Transverse colon (tissue), 4 donors: ENCODE measurements at regions not wholly inside any gene's neighbourhood (a gene's known extent, or its start where the extent isn't known, plus 50 kb on each side); places are given as distances from the start of the nearest gene placed in this dataset.
"Not testable (repeated sequence)": the region's sequence is repeated elsewhere in the genome, so short reads cannot be mapped to it uniquely, and the experiment has no call there.

ENCODE experiments used
- DNase-seq: peaks from one replicate; pipeline ENCODE4 v3.0.0-alpha.2; 2019
- H3K27ac ChIP-seq, 4 donors: fragments of 200-600 bp; sonication (generic); 2 replicates each; pipeline ENCODE4 v1.5.1; 2016 to 2018; ENCODE audit warnings: inconsistent platforms in 4 of 4
- H3K27me3 ChIP-seq: fragments of 200-600 bp; sonication (generic); 2 replicates; pipeline ENCODE4 v1.5.1; 2017; ENCODE audit warnings: inconsistent platforms
- H3K36me3 ChIP-seq, 4 donors: fragments of 200-600 bp; sonication (generic); 2 replicates each; pipeline ENCODE4 v1.5.1; 2017 to 2019; ENCODE audit warnings: inconsistent platforms in 4 of 4
- H3K4me1 ChIP-seq, 4 donors: fragments of 200-600 bp; sonication (generic); 2 replicates each; pipeline ENCODE4 v1.5.1; 2017 to 2020; ENCODE audit warnings: inconsistent platforms in 4 of 4
- H3K4me3 ChIP-seq, 4 donors: fragments of 200-600 bp; sonication (generic); 1 replicate in 1 of 4; 2 replicates in 3 of 4; pipeline versions ENCODE4 v1.5.1 to v1.6.1; 2017 to 2019; ENCODE audit warnings: inconsistent platforms in 4 of 4
- H3K9me3 ChIP-seq, 2 donors: fragments of 200-600 bp; sonication (generic); 2 replicates each; pipeline ENCODE4 v1.5.1; 2017 to 2019; ENCODE audit warnings: inconsistent platforms in 2 of 2
- CTCF ChIP-seq, 5 experiments: fragments of 200-600 bp in 3 of 5; fragments of 450-650 bp in 2 of 5; sonication (generic) in 3 of 5; IDR thresholded peaks; 1 replicate in 2 of 5; 2 replicates in 3 of 5; pipeline ENCODE4 v1.5.1; 2016 to 2017; ENCODE audit warnings: antibody characterized with exemption in 5 of 5, inconsistent platforms in 3 of 5, mild to moderate bottlenecking in 2 of 5, moderate library complexity in 1 of 5
- EP300 ChIP-seq: sonication (generic); formaldehyde crosslinking; IDR thresholded peaks from one replicate; pipeline ENCODE4 v1.6.1; 2017; ENCODE audit warnings: antibody characterized with exemption, low read depth
- POLR2A ChIP-seq: fragments of 450-650 bp; IDR thresholded peaks from one replicate; pipeline ENCODE4 v1.6.1; 2016; ENCODE audit warnings: antibody characterized with exemption, mild to moderate bottlenecking, moderate library complexity
- POLR2AphosphoS5 ChIP-seq, 3 donors: sonication (generic); formaldehyde crosslinking; IDR thresholded peaks; one replicate each; pipeline ENCODE4 v1.6.1; 2016; ENCODE audit warnings: antibody characterized with exemption in 3 of 3
- WGBS, 2 donors: methylation state at CpG; one replicate each; pipeline ENCODE4 v1.1.5; 2018; ENCODE audit warnings: low coverage in 1 of 2; 5-methylcytosine and 5-hydroxymethylcytosine counted together
- in situ Hi-C, 4 donors: fragments of 200-750 bp; cut with MboI; loops; one replicate each; pipeline versions ENCODE4 v1.15.0 to v1.15.1; 2017; ENCODE audit warnings: low sequenced_read_pairs in 3 of 4, low pct_ligation_motif_present in 1 of 4, low pct_unique_long_range_greater_than_20kb in 1 of 4
- intact Hi-C: fragments of 100-400 bp; cut with DNase I; formaldehyde crosslinking; loops from one replicate; pipeline ENCODE4 v1.15.1; 2023; ENCODE audit warnings: low total_unique reads

- no peaks in the 10 kb centered on the region for H3K27me3 ChIP-seq
- no peak overlapping the region for H3K27ac ChIP-seq
- no peak for DNase-seq
- no peak for TF ChIP-seq POLR2A
- no peak for TF ChIP-seq EP300
- no peak for TF ChIP-seq POLR2AphosphoS5 (IDR thresholded peaks at IDR 0.05)
- no peak for TF ChIP-seq CTCF (IDR thresholded peaks at IDR 0.05)
- no peak overlapping the region for H3K4me3 ChIP-seq
- WGBS, 2 donors: 90 to 100% methylated on average over 2 to 4 of the region's 4 CpGs
- in situ Hi-C loops: no loop called here
- H3K9me3 ChIP-seq: no peaks in the 10 kb centered on the region
- no peaks in the 10 kb centered on the region for H3K4me1 ChIP-seq
- H3K36me3 ChIP-seq: no peaks in the 10 kb centered on the region
- intact Hi-C loops: no loop called here
Measured at GRCh38 chr14:25828562-25828961, 769.3 kb downstream of the NOVA1 start.

- Histone ChIP-seq H3K27ac (no peak overlapping the region), H3K4me3 (no peak overlapping the region), H3K4me1 (no peaks in the 10 kb centered on the region), H3K27me3 (no peaks in the 10 kb centered on the region), H3K9me3 (no peaks in the 10 kb centered on the region), H3K36me3 (no peaks in the 10 kb centered on the region)
- in situ Hi-C loops (no loop called here), intact Hi-C loops (no loop called here)
- WGBS, 2 donors: 71 to 83% methylated on average over 1 of the region's 1 CpG
- DNase-seq: no peak
- TF ChIP-seq CTCF (IDR thresholded peaks at IDR 0.05): no peak
- no peak for TF ChIP-seq EP300
- TF ChIP-seq POLR2A: no peak
- TF ChIP-seq POLR2AphosphoS5 (IDR thresholded peaks at IDR 0.05): no peak
Measured at GRCh38 chr14:25826105-25826504, 771.7 kb downstream of the NOVA1 start.

- intact Hi-C loops: no loop called here
- Histone ChIP-seq H3K4me3 (no peak overlapping the region), H3K27me3 (no peaks in the 10 kb centered on the region), H3K9me3 (no peaks in the 10 kb centered on the region), H3K27ac (no peak overlapping the region), H3K4me1 (no peaks in the 10 kb centered on the region), H3K36me3 (no peaks in the 10 kb centered on the region)
- TF ChIP-seq POLR2A: no peak
- TF ChIP-seq EP300: no peak
- no peak for TF ChIP-seq POLR2AphosphoS5 (IDR thresholded peaks at IDR 0.05)
- no peak for TF ChIP-seq CTCF (IDR thresholded peaks at IDR 0.05)
- DNase-seq: no peak
- in situ Hi-C loops: loop anchor here in 1 of 4 donors (25.0 kb wide), 1 partner anchor 1167 kb away; no protein-coding TSS in a partner anchor
- WGBS, 2 donors: 71 to 88% methylated on average over 1 of the region's 1 CpG
Measured at GRCh38 chr14:25820368-25820767, 770.4 kb upstream of the STXBP6 start.

- intact Hi-C loops, H3K4me3 ChIP-seq, H3K4me1 ChIP-seq, H3K27ac ChIP-seq, H3K9me3 ChIP-seq, DNase-seq, H3K36me3 ChIP-seq, H3K27me3 ChIP-seq: not testable (repeated sequence)
- 72 to 78% methylated on average over 2 to 3 of the region's 3 CpGs for WGBS, 2 donors
- in situ Hi-C loops: loop anchor here in 1 of 4 donors (25.0 kb wide), 1 partner anchor 1173 kb away; no protein-coding TSS in a partner anchor
Measured at GRCh38 chr14:25814622-25815021, 764.7 kb upstream of the STXBP6 start.

- Histone ChIP-seq H3K9me3 (no peaks in the 10 kb centered on the region), H3K27ac (no peak overlapping the region), H3K36me3 (no peaks in the 10 kb centered on the region), H3K4me3 (no peak overlapping the region), H3K27me3 (no peaks in the 10 kb centered on the region), H3K4me1 (no peaks in the 10 kb centered on the region)
- intact Hi-C loops (loop anchor here (5.0 kb wide), 1 partner anchor 1589 kb away; no protein-coding TSS in a partner anchor), in situ Hi-C loops (loop anchor here in 1 of 4 donors (25.0 kb wide), 1 partner anchor 1184 kb away; no protein-coding TSS in a partner anchor)
- WGBS, 2 donors: 66 to 79% methylated on average over 2 of the region's 2 CpGs
- TF ChIP-seq EP300 (no peak), CTCF (IDR thresholded peaks at IDR 0.05) (no peak), POLR2AphosphoS5 (IDR thresholded peaks at IDR 0.05) (no peak), POLR2A (no peak)
- DNase-seq: no peak
Measured at GRCh38 chr14:25803386-25804018, 753.6 kb upstream of the STXBP6 start.
